H54 (cell line): ENCODE measurements at regions not wholly inside any gene's neighbourhood (a gene's known extent, or its start where the extent isn't known, plus 50 kb on each side); places are given as distances from the start of the nearest gene placed in this dataset.

Source experiments
- DNase-seq: peaks from one replicate; pipeline ENCODE4 v3.0.0; 2011; ENCODE audit warnings: low spot score, mixed read lengths; ENCODE audit not compliant: insufficient read length
- FAIRE-seq: peaks from 3 replicates; lab custom pipeline; 2011; peaks lifted over from hg19 to GRCh38; lab: Jason Lieb, UNC
- POLR2A ChIP-seq: IDR thresholded peaks from 2 replicates; pipeline ENCODE4 v1.6.1; 2011; ENCODE audit warnings: low read depth, mild to moderate bottlenecking, low read length

- no peak for FAIRE-seq
- no peak for DNase-seq
- TF ChIP-seq POLR2A, result no peak
Observed at GRCh38 chr14:100442498-100443490, 119.7 kb downstream of the SLC25A47 start.

- TF ChIP-seq POLR2A, result no peak
- FAIRE-seq (no peak), DNase-seq (no peak)
Observed at GRCh38 chr14:100443603-100444002, 120.5 kb downstream of the SLC25A47 start.

GRCh38 chr14:100445436-100446088, 122.4 kb downstream of the SLC25A47 start:
- DNase-seq, result no peak
- FAIRE-seq, result no peak
- TF ChIP-seq POLR2A, result no peak

GRCh38 chr14:100446572-100446971, 123.4 kb downstream of the SLC25A47 start:
- FAIRE-seq (no peak), DNase-seq (no peak)
- no peak for TF ChIP-seq POLR2A

- no peak for DNase-seq
- FAIRE-seq, result no peak
Observed at GRCh38 chr14:100448376-100448775, 125.2 kb downstream of the SLC25A47 start.

DNA sequence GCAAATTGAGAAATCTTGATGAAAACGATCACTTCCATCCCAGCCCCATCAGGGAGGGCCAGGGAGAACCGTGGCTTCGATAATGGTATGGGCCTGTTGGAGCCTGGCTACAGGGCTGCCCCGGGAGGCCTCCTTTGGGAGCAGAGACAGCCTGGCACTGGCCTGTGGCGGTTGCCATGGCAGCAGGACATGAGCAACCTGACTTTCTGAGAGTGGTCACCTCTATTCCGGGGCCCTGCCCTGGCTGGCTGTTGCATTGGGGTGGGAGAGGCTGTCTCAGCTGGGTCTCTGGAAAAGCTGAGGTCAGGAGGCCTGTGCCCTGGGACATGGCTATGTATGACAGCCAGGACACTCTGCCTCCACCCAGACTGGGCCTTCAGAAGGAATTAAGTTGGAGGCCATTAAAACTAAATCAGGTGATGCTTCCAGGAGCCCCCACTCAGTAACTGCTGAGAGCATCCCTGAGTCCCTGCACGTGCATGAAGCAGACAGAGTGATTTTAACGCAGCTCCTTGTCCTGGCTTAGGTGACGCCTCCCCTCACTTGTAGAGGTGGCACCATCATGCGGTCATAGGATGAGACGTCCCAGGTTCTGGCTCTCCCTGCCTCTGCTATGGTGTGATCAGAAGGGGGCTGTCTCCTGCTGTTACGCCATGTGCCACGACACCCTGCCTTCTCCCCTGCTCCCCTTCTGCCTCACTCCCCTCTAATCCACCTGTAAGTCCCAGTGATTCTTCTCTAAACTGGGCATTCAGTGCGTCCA, 126.3 kb downstream of the SLC25A47 start:
- FAIRE-seq (no peak), DNase-seq (no peak)
- TF ChIP-seq POLR2A, result no peak

More at GRCh38 chr14:100448376-100448775, 125.2 kb downstream of the SLC25A47 start:
- TF ChIP-seq POLR2A, result no peak

DNA sequence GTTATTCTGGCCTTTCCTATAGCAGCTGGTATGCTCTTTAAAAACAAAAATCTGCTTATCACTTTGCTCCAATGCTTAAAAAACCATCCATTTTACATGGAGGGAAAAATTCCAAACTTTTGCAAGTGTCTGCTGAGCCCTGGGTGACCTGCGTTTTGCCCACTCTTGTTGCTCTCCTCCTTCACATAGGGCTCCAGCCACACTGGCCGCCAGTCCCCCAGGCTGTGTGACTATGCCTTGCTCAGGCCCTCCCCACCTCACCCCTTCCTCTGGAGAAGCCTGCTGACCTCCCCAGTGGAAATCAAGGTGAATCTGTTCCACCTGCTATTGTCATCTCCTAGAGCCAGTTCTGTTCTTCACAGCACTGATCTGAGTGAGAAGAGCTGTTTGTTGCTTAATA, 126.9 kb downstream of the SLC25A47 start:
- FAIRE-seq (no peak), DNase-seq (no peak)
- TF ChIP-seq POLR2A, result no peak

GRCh38 chr14:100450736-100451135, 127.6 kb downstream of the SLC25A47 start:
- no peak for TF ChIP-seq POLR2A
- DNase-seq (no peak), FAIRE-seq (no peak)

- DNase-seq (no peak), FAIRE-seq (no peak)
- TF ChIP-seq POLR2A, result no peak
Observed at GRCh38 chr14:100451264-100451663, 128.1 kb downstream of the SLC25A47 start.

DNA sequence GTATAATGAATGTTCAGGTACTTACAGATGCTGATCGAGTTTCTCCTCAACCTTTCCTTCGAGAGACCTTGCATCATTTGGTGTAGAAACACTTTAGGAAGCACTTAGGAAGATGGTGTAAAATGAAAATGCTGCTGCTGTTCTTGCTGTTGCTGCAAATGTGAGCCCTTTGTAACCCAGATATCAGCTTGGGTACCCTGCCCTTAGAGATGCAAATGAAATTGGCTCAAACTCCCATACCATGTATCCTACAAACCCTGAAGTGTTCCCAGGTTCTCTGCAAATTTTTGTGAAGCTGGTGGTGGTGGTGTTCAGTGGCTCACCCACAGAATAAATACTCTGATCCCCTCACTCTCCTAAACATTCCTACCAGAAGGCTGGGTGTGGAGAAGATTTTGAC, 130.8 kb downstream of the SLC25A47 start:
- no peak for TF ChIP-seq POLR2A
- DNase-seq (no peak), FAIRE-seq (no peak)

DNA sequence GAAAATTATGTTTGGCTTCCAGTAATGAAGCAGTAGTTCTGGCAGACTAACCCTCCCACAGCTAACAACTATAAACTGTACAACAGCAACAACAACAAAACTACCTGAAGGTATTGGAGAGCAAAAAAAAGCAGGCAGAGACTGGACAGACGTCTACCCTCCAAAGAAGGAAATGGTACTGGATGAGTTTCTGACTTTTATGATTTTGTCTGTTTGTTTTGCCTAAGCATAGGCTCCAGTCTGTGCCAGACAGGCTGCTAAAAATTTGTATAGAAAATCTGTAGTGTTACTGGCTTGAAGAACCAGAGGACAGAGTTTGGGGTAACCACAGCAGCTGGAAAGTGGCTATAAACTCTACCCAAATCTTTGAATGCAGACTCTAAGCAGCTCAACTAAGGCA, 131.3 kb downstream of the SLC25A47 start:
- no peak for FAIRE-seq
- no peak for DNase-seq
- no peak for TF ChIP-seq POLR2A

DNA sequence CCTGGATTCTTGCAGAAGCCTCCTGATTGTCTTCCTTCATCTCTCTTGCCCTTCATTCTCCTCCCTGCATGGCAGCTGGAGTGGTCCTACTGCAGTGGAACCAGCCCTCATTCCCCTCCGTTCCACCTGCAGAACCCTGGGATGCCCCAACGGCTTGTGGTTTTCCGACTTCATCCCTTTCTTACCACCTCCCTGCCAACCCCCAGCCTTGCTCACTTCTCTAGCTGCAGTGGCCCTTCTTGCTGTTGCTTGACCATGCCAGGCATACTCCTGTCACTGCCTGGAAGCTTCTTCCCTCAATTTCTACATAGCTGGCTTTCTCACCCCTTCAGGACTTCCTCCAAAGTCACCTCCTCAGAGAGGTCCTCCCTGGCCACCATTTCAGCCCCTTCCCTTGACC, 123.3 kb downstream of the BEGAIN start:
- FAIRE-seq (no peak), DNase-seq (no peak)
- TF ChIP-seq POLR2A, result no peak

GRCh38 chr14:100466111-100466856, 120.9 kb downstream of the BEGAIN start:
- no peak for FAIRE-seq
- no peak for DNase-seq

More at GRCh38 chr14:100466111-100466856, 120.9 kb downstream of the BEGAIN start:
- TF ChIP-seq POLR2A, result no peak
